ENCODE measurements at regions not wholly inside any gene's neighbourhood (a gene's known extent, or its start where the extent isn't known, plus 50 kb on each side); places are given as distances from the start of the nearest gene placed in this dataset.

- Histone ChIP-seq H4K20me1 (replicated peaks; ENCODE audit: control insufficient read depth, insufficient read depth, low read length) (no peaks in the 10 kb centered on the region), H3K36me3 (ENCODE audit: control insufficient read depth, insufficient read depth, low read length) (no peaks in the 10 kb centered on the region), H3K9me3 (replicated peaks; ENCODE audit: control insufficient read depth, insufficient read depth, low read depth, low read length) (no peaks in the 10 kb centered on the region), H3K79me2 (ENCODE audit: control insufficient read depth, insufficient read depth, low read length) (no peaks in the 10 kb centered on the region), H3K9ac (ENCODE audit: insufficient read depth in 1 of 2, low read depth in 2 of 2, low read length in 2 of 2) (no peak overlapping the region), H3K4me3 (no peak overlapping the region), H2AFZ (ENCODE audit: low read depth, low read length) (no peak overlapping the region), H3K27ac (ENCODE audit: extremely low read depth, low read depth, low read length) (no peak overlapping the region), H3K4me1 (replicated peaks in 1 of 2; ENCODE audit: control insufficient read depth in 2 of 2, insufficient read depth in 2 of 2, low read length in 2 of 2) (no peaks in the 10 kb centered on the region), H3K4me2 (ENCODE audit: insufficient read depth, low read length) (no peak overlapping the region), H3K27me3 (ENCODE audit: control insufficient read depth in 2 of 2, insufficient read depth in 2 of 2, low read length in 2 of 2) (no peaks in the 10 kb centered on the region), H3K9me1 (ENCODE audit: control insufficient read depth, insufficient read depth, low read length) (no peaks in the 10 kb centered on the region)
- FAIRE-seq (no peak), DNase-seq (ENCODE audit: extremely low read depth in 1 of 4, low spot score in 3 of 4) (no peak), ATAC-seq (no peak)
- WGBS (ENCODE audit: insufficient coverage, low coverage, missing lambda C conversion rate), result 9% methylated on average over 1 of the region's 1 CpG
- intact Hi-C loops (cut with micrococcal nuclease) (no loop called here), in situ Hi-C loops (cut with MboI) (no loop called here)
- no TSS peak for BruUV-seq (replicated peaks)
- TF ChIP-seq RCOR1 (IDR thresholded peaks at IDR 0.05; ENCODE audit: borderline replicate concordance in 1 of 2, low read depth in 2 of 2, low read length in 2 of 2), result no peak
- no peak for TF ChIP-seq STAT5A (IDR thresholded peaks at IDR 0.05; ENCODE audit: borderline replicate concordance, low read length)
- TF ChIP-seq SAP30 (IDR thresholded peaks at IDR 0.05; ENCODE audit: borderline replicate concordance, insufficient read depth, low read depth, low read length, poor library complexity, severe bottlenecking), result no peak
- TF ChIP-seq CBX8 (IDR thresholded peaks at IDR 0.05; ENCODE audit: borderline replicate concordance, extremely low read depth, low read depth, low read length, poor library complexity, severe bottlenecking), result no peak
- TF ChIP-seq ZNF511 (CRISPR knock-in tag; IDR thresholded peaks at IDR 0.05), result no peak
- POLR2A ChIA-PET, result no interaction called here
- CTCF ChIA-PET (ENCODE audit: low intra/inter-chr PET ratio), result no interaction called here
These were observed 69.1 kb upstream of the TARS1 start for GRCh38 chr5:33371660-33372059.
